NCI-H510A (cell line): ENCODE measurements at regions not wholly inside any gene's neighbourhood (a gene's known extent, or its start where the extent isn't known, plus 50 kb on each side); places are given as distances from the start of the nearest gene placed in this dataset.

Experiments used
- DNase-seq: peaks from one replicate; lab custom pipeline; 2025; lab: John Stamatoyannopoulos, UW

DNA sequence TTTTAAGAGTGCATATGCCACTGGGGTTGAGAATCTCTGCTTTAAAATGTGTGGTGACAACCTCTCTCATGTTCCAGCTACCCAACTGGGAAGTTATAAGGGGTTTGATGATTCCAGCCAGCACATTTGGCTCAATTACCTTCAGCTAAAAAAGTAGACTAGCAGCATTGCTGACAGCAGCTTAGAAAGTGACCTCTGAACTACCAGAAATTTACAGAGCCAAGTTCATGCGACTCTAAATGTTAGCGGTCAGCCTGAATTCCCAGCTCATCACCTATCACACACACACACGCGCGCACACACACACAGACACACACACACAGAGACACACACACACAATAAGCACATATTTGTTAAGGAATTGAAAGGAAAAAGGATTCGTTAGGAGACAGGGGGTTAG lies 377.5 kb downstream of the TMEM167A start:
- no peak for DNase-seq

- DNase-seq = no peak
Observed at GRCh38 chr5:82698026-82698425, 379.2 kb downstream of the TMEM167A start.

GRCh38 chr5:82694711-82695285 lies 382.4 kb downstream of the TMEM167A start:
- DNase-seq = no peak

- DNase-seq = no peak
Observed at GRCh38 chr5:82692826-82693225, 384.4 kb downstream of the TMEM167A start.

DNA sequence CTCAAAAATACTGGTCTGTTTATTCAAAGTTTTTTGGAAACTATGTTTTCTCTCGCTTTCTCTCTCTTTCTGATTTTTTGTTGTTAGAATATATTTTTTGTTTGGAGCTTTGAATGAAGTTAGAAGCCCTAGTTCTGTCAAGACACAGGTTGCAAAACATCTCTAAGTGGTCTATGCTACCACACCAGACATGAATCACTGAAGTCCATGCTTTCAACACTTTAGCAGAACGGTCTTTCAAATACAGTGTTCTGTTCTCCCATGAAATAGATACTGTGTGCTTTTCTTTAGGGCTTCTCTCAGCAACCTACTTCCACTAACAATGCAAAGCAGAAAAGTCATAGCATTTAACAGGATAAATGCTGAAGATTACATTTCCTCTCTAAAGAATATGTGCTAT lies 392.5 kb downstream of the TMEM167A start:
- no peak for DNase-seq

GRCh38 chr5:82684165-82684564 lies 393.0 kb downstream of the TMEM167A start:
- DNase-seq = no peak

DNA sequence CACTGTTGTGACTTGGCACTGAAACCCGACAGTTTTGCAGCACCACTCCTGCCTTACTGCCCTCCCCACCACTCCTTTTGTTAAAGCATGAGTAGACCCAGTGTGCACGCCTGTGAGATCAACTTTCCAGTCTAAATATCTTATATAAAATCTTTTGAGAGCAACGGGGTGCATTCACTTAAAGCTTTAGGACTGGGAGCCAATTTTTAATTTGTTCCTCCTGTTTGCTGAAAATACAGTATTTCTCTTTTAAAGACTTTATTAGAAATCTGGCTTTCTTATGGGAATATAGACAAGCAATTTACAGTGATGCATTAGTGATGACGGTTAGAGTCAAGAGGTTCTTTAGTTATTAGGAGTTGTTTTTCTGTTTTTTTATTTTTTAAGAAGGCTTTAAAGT lies 397.5 kb downstream of the TMEM167A start:
- no peak for DNase-seq

GRCh38 chr5:82676661-82677060 lies 398.5 kb upstream of the RPS23 start:
- no peak for DNase-seq

GRCh38 chr5:82674671-82675070 lies 396.5 kb upstream of the RPS23 start:
- no peak for DNase-seq

DNA sequence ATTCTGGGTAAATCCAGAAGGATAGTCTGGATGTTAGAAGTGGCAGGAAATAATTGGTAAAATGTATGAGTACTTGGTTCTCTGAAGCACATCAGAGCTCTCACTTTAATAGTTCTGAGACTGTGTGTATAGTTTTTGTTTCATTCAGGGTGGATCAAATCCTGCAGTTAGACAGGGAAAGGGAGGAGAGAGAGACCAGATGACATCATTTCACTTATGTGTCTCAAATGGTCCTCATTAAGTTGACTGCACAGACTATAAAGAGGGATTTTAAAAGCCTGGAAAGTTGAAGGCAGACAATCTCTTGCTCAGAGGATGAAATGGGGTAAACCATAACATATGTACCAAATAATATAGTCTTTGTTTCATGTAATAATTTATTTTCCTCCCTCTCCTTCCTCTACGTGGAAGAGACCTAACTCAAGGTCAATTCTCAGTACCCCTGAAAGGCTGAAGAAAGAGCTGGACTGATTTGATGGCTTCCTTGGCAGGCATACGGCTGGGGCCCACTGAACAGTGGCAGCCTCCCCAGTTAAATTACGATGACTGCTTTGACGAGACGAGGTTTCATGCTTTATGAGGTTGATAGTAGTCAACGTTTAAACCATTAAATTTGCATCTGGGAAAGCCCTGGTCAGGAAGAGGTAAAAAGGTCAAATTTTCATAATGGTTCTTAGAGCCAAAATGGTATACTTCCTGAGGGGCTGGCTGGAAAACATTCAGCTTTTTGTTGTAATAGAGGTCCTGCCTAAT lies 395.1 kb upstream of the RPS23 start:
- DNase-seq = no peak

DNA sequence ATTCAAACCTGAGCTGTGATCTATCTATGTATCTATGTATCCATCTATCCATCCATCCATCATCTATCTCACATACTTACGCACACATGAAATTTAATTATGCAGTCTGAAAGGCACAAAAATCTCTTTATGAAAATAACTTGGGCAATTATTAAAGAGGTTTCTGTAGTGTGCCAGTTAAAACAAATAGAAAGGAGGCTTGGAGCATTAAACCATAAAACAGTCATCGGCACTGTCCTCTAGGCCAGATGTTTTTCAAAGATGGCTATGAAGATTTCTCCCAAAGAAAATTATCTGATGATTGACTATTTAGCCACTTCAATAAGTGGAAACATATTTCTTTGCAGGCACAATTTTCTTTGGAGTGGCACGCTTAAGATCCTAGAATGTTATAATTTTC lies 392.5 kb upstream of the RPS23 start:
- DNase-seq = no peak

- DNase-seq = no peak
Observed at GRCh38 chr5:82669720-82670119, 391.6 kb upstream of the RPS23 start.

- no peak for DNase-seq
Observed at GRCh38 chr5:82666312-82666711, 388.2 kb upstream of the RPS23 start.

DNA sequence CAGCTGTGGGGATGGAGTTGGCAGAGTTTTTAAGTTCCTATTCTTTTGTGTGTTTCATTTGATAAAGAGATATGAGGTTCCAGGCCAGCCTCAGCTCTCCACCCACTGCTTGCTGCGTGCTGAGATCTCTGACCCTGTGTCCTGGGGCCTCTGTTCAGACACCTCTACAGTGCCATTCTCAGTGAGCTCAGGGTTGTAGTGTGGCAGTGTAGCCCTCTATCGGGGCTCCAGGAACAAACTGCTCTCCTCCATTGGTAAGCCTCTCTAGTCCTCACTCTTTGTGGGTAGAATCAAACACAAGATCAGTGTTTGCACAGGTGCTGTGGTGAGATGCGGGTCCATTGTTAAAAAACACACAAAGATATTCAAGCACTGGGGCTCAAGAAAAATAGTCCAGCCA lies 386.6 kb upstream of the RPS23 start:
- peak; percentile 36 for DNase-seq

DNA sequence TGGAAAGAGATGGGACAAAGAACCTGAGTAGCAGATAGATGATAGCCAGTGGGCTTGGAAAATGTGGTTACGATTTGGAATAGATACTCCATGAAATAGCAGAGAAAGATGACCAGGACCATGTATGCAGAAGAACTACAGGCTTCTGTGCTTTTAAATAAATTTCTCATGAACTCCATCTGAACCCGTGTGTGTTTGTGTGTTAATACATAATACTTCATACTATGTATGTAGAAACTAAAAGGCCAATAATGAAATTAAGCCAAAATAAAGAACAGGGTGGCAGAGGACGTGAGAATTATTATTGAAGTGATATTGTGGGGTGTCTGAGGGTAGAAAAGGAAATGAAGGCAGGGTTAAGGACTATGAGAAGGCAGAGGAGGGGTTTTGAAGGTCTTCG lies 385.1 kb upstream of the RPS23 start:
- no peak for DNase-seq

GRCh38 chr5:82662340-82662739 lies 384.2 kb upstream of the RPS23 start:
- DNase-seq = no peak

DNA sequence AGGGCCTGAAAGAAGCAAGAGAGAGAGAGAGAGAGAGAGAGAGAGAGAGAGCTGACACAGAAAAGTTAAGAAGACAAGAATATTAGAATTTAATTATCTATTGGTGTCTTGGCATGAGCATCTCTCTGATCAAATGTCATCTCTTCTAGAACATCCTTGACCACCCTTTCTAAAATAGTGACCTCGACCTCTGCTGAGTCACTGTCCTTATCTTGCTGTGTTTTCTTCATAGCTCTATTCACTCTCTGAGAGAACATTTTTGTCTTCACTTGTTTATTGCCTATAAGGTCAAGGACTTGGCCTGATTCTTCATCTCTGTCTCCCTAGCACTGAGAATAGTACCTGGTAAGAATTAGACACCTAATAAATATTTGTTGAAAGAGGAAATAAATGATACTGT lies 383.8 kb upstream of the RPS23 start:
- no peak for DNase-seq

DNA sequence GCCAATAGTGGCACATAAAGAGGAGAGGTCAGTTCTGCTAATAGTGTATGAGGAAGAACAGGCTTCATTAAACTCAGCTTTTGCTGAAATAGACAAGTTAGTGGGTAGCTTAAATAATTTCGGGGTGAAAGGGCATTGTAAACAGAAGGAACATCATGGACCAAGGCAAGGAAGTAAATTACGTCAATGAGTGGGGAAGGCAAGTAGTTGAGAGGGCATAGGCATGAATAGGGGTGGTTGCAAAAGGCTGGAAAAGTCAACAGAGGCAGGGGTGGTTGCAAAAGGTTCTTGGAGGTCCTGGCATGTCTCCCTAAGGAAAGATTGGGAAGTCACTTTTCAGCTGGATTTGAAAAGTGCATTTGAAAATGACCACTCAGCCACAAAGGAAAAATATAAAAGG lies 383.3 kb upstream of the RPS23 start:
- no peak for DNase-seq

DNA sequence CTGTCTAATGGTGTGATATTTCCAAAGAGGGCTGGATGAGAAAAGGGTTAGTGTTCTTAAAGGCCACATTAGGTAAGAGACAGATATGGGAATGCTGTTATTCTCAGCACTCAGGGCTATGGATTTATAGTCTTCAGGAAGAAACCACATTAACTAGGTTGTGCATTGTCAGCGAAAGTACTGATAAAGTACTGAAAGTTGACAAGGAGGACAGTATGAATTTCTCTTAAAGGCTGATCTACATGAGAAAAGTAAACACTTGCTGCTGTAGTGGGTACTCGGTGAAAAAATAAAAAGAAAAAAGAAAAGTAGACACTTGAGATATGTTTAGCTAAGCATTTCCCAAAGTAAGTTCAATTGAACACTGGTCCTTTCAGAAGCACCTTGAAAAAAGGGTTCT lies 381.0 kb upstream of the RPS23 start:
- DNase-seq = no peak

DNA sequence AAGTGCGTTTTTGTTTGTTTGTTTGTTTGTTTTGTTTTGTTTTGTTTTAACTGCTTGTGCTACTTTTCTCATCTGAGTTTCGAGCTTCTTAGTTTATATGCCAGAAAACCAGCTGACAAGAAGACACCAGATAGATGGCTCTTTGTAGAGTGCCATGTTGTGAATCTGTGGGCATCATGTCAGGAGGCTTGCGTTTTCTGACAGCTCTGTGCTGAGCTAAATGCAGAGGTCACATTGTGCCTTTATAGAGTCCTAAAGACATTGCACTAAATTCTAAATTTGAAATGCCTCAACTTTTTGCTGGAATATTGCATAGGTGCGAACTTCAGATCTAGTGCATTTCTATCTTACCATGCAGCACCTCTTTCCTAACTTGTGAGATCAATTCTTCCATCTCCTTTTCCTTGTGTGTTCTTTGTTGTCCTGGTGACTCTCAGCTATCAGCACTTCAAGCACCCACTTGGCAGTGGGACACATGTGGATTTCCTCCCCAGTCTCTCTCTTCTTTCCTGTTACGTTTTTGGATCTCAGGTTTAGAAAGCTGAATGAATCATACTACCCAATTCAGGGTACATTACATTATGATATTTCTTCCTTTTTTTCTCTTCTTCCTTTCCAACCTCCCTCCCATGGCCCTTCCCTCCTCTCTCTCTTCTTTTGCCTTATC lies 379.0 kb upstream of the RPS23 start:
- DNase-seq = no peak

DNA sequence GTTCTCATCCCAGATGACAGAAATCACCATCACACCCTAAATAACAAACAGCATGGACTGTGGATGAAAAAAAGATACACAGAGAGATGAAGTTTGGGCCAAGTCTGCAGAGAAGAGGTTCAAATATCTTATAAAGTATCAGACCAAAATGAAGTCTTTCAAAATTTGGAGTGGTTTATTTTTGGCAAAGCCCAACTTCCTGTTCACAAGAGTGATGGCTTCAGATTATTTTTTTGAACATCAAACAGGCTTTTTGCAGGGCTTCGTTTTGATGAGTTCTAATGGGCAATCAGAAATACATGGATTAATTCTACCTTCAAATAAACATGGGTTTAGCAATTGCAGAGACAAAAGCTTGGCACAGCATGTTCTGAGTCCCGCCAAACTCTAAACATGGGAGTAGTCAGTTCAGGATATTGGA lies 378.2 kb upstream of the RPS23 start:
- DNase-seq = no peak

GRCh38 chr5:82655078-82655477 lies 376.9 kb upstream of the RPS23 start:
- peak; percentile 48 for DNase-seq

DNA sequence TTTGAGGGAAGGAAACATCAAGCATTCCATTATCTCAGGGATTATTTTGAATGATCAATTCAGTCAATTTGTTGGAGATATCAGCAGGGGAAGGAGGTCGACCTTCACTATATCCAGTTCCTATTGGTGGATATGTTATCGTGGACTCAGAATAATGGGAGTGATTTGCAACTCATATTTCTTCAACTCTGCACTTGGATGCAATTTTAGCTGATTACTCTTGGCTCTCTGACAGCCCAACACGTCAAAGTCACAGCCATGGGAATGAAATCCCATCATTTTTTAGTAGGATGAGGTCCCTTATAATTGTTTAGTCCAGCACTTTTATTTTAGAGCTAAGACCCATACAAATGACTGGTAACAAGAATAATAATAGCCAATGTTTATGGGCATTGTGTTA lies 371.8 kb upstream of the RPS23 start:
- no peak for DNase-seq

GRCh38 chr5:82644766-82645165 lies 366.6 kb upstream of the RPS23 start:
- no peak for DNase-seq
